GM18861 (cell line): ENCODE measurements at regions not wholly inside any gene's neighbourhood (a gene's known extent, or its start where the extent isn't known, plus 50 kb on each side); places are given as distances from the start of the nearest gene placed in this dataset.
"Not testable (repeated sequence)": the region's sequence is repeated elsewhere in the genome, so short reads cannot be mapped to it uniquely, and the experiment has no call there.

Experiments used
- ATAC-seq: cut with Tn5 transposase; IDR thresholded peaks from one replicate; pipeline ENCODE4 v1.9.1; 2021; ENCODE audit not compliant: unreplicated experiment

GRCh38 chr6:81049425-81050042 is 702.9 kb downstream of the TENT5A start:
- ATAC-seq: no peak

DNA sequence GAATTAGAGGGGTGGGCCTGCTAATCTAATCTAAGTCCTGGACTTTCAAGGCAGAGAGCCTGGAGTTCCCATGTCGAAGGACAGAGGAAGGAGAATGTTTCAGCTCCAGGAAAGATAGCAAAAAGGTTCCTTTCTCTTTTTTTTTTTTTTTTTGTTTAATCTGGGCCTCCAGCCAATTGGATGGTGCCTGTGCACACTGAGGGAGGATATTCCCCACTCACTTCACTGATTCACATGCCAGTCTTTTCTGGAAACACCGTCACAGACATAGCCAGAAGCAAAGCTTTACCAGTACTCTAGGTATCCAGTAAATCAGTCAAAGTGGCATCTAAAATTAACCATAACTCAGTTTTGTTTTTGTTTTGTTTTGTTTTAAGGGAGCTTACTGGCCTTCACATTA is 721.1 kb downstream of the TENT5A start:
- no peak for ATAC-seq

DNA sequence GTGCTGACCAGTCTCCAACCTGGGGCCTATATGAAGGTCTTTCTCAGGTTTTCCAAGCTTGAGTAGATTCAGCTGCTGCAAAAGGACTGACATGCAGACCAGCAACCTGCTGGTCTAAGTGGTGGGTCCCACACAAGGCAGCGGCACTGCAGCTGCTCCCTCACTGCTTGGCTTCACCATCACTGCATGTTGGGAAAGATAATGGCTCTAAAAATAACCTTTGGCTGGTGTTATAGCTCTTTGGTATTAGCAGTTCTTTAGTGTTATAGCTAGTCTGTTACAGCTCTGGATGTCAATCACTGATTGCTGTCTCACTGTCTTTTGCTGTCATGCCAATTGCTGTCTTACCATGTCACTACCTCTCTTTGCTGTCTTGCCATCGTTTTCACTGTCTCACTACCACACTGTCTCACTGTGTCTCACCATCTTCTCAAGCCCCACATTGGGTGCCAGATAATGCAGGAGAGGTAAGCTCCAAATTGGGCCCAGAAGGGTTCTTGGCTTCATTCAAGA is 726.4 kb downstream of the TENT5A start:
- no peak for ATAC-seq

DNA sequence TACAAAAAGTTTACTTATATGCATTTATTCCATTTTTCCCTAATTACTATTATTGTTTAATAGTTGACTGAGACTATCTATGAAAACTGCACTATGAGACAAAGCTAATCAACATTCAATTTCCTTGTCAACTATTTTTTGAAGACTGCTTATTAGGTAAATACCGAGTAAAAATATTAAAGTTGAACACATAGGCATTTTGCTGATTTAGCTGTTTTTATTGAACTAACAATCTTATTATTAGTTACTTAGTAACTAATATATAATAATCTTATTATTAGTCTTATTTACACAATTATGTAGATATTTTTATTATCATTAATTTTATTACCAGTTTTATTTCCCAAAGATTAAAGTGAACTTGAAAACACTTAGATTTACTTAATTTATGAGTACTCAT is 728.8 kb downstream of the TENT5A start:
- no peak for ATAC-seq

GRCh38 chr6:81023007-81023582 is 729.4 kb downstream of the TENT5A start:
- ATAC-seq: no peak

GRCh38 chr6:81017586-81017985 is 734.9 kb downstream of the TENT5A start:
- ATAC-seq: not testable (repeated sequence)

GRCh38 chr6:81003894-81004293 is 748.6 kb downstream of the TENT5A start:
- no peak for ATAC-seq

DNA sequence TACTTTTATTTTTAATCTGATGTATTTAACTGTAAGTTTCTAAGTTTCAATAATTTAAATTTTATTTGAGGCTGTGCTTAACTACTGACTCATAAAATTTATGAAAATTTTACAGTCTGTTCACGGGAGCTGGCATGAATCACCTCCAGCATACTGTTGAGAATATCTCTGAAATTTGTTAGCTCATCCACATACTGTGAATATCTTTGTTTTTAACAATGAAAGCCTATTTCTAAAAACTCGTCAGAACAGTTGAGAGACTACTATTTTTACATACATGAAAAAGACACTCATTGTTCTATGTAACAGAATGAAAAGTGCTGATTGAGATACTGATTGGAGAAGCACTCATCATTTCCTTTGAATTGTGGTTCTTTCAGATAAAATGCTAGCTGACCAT is 749.3 kb downstream of the TENT5A start:
- ATAC-seq: no peak

DNA sequence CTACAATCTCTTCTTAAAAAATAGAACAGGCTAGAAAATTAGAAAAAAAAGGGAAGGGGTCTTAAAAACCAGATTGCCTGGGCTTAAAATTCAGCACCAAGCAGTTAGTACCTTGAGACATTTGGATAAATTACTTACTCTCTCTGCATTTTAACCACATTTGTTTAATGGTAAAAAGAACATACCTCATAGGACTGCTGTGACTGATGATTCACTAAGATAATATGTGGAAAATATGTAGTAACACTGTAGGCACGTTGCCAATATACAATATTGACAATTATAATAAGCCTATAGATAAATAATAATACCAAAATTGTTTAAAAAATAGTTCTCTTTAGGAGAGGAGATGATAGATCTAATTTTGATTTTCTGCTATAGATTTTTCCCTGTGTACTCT is 750.4 kb downstream of the TENT5A start:
- ATAC-seq: no peak

- ATAC-seq: no peak
These were observed 761.2 kb downstream of the TENT5A start for GRCh38 chr6:80991316-80991715.

DNA sequence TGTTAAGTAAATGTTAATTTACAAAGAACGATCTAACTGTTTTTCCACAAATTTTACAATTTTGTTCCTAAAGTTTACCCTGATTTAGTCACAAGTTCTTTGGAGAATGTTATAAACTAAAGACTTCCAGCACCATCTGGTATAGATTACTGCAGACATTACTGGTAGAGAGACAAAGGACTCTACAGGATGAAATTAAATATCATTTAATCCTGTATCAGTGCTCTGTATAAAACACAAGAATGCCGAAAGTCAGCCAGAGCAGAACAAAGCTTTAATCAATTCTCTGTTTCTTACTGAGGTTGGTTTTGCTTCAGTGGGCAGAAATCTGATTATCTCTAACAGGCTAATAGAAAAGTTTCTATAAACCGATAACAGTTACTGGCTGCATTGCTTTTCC is 763.6 kb downstream of the TENT5A start:
- no peak for ATAC-seq

DNA sequence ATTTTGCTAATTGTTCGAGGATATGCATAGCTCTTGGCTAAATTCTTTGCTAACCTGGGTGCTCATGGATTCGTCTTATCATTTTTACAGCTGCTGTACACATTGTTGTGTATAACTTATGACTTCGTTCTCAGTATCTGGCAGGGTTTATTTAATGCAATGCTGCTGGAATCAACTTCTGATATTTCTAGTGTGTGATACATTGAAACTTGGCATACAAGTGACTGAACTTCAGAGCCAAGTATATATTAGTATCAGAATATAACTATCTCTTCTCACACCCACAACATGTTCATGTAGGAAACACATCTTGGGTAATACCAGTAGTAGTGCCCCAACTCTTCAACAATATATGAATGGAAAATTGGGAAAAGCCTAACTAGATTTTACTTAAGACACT is 764.2 kb downstream of the TENT5A start:
- ATAC-seq: no peak

- ATAC-seq: not testable (repeated sequence)
These were observed 771.3 kb downstream of the TENT5A start for GRCh38 chr6:80981226-80981625.

- ATAC-seq: no peak
These were observed 776.1 kb downstream of the TENT5A start for GRCh38 chr6:80976336-80976735.

- no peak for ATAC-seq
These were observed 777.9 kb downstream of the TENT5A start for GRCh38 chr6:80974579-80974978.

- no peak for ATAC-seq
These were observed 783.0 kb downstream of the TENT5A start for GRCh38 chr6:80969439-80969838.

GRCh38 chr6:80967609-80968008 is 784.9 kb downstream of the TENT5A start:
- no peak for ATAC-seq

DNA sequence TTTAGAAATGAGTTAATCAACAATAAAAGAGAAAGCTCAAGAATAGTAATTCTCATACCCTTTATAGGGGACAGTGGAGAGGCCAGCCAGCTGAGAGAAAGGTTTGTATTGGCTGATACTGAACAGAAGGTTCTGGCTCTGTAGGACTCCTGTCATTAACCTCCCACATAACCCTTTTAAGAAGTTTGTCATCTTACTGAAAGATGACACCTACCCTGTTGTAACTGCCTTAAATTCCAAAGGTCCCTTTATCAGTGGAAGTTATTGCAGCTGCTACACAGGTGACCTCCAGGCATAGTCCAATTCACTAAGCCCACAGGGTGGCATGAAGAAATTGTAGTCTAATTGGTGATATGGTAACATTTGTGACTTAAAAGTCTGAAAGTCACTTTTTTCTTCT is 790.1 kb downstream of the TENT5A start:
- no peak for ATAC-seq

- no peak for ATAC-seq
These were observed 791.3 kb downstream of the TENT5A start for GRCh38 chr6:80961166-80961565.

DNA sequence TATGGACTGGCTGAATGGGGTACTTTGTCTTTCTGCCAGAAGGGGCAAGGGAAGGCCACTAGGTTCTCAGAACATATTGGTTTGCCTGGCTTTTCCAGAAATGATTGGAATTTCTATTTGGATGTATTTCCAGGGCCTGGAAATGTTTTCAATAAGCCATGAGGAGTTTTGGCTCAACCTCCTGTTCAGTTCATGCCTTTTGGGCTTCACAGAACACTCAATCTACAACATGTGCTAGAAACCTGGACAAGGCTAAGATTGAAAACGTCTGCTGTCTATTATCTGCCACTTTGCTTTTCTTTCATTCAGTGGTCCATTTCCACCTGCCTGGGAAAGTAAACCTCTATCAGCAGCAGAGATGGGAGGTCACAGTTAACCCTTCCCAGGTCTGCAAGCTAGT is 793.4 kb downstream of the TENT5A start:
- no peak for ATAC-seq

DNA sequence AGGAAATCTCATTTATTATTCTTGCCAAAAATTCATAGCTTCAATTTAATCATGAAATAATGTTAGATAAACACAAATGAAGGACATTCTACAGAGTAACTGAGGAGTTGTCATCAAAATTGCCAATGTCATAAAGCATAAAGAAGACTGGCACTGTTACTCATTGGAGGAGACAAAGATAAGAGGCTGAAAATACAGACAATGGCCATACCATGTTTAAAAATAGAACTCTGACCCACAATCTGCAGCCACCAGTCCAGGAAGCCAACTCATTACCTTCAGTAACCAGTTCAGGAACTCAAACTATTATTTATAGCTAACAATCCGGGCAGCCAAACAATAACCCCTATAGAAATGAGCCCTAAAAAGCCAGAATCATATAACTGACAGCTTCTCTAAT is 795.6 kb downstream of the TENT5A start:
- ATAC-seq: no peak

GRCh38 chr6:80952479-80952878 is 800.0 kb downstream of the TENT5A start:
- not testable (repeated sequence) for ATAC-seq

DNA sequence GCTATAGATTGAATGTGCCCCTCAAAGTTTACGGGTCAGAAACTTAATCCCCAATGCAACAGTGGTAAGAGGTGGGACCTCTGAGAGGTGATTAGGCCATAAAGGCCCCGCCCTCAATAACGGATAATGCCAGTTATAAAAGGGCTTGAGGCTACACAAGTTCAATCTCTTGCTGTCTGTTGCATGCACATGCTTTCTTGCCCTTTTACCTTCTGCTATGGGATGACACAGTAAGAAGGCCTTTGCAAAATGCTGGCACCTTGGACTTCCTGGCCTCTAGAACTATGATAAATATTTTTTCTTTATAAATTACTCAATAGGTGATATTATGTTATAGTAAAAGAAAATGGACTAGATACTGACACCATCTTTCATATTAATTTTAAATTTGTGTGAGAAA is 806.1 kb downstream of the TENT5A start:
- no peak for ATAC-seq
